Ecto neural progenitor cell (in vitro differentiated cells): ENCODE measurements at regions not wholly inside any gene's neighbourhood (a gene's known extent, or its start where the extent isn't known, plus 50 kb on each side); places are given as distances from the start of the nearest gene placed in this dataset.

Experiments
- DNase-seq: peaks from one replicate; pipeline ENCODE4 v3.0.0-alpha.2; 2018; ENCODE audit warnings: low spot score

GRCh38 chr12:82174383-82174782, 183.8 kb downstream of the CCDC59 start:
- no peak for DNase-seq

GRCh38 chr12:82149045-82149444, 209.1 kb downstream of the CCDC59 start:
- DNase-seq, result no peak

- DNase-seq, result no peak
Observed at GRCh38 chr12:82146740-82147139, 211.4 kb downstream of the CCDC59 start.

- no peak for DNase-seq
Observed at GRCh38 chr12:82144505-82144904, 213.7 kb downstream of the CCDC59 start.

GRCh38 chr12:82132390-82132789, 225.8 kb downstream of the CCDC59 start:
- no peak for DNase-seq

- no peak for DNase-seq
Observed at GRCh38 chr12:82130762-82131161, 227.4 kb downstream of the CCDC59 start.

GRCh38 chr12:82124711-82125380, 233.3 kb downstream of the CCDC59 start:
- DNase-seq, result no peak

GRCh38 chr12:82121545-82121944, 236.6 kb downstream of the CCDC59 start:
- DNase-seq, result no peak

GRCh38 chr12:82120901-82121300, 237.3 kb downstream of the CCDC59 start:
- no peak for DNase-seq

GRCh38 chr12:82109243-82109642, 248.9 kb downstream of the CCDC59 start:
- DNase-seq, result no peak

GRCh38 chr12:82108615-82109014, 249.6 kb downstream of the CCDC59 start:
- no peak for DNase-seq

- no peak for DNase-seq
Observed at GRCh38 chr12:82099216-82099615, 259.0 kb downstream of the CCDC59 start.

- no peak for DNase-seq
Observed at GRCh38 chr12:82097877-82098276, 260.3 kb downstream of the CCDC59 start.

- DNase-seq, result no peak
Observed at GRCh38 chr12:82097438-82097837, 260.7 kb downstream of the CCDC59 start.

GRCh38 chr12:82090165-82090564, 268.0 kb downstream of the CCDC59 start:
- DNase-seq, result no peak

GRCh38 chr12:82089369-82090121, 268.6 kb downstream of the CCDC59 start:
- no peak for DNase-seq

GRCh38 chr12:82082501-82082900, 275.7 kb downstream of the CCDC59 start:
- no peak for DNase-seq

- DNase-seq, result no peak
Observed at GRCh38 chr12:82069931-82070514, 288.2 kb downstream of the CCDC59 start.

- DNase-seq, result no peak
Observed at GRCh38 chr12:82058197-82058596, 299.0 kb upstream of the PPFIA2 start.

- DNase-seq, result no peak
Observed at GRCh38 chr12:82057770-82058169, 298.6 kb upstream of the PPFIA2 start.

GRCh38 chr12:82055391-82055790, 296.2 kb upstream of the PPFIA2 start:
- no peak for DNase-seq

- DNase-seq, result no peak
Observed at GRCh38 chr12:82054566-82054965, 295.4 kb upstream of the PPFIA2 start.

- no peak for DNase-seq
Observed at GRCh38 chr12:82047446-82047845, 288.3 kb upstream of the PPFIA2 start.
